ENCODE measurements at regions not wholly inside any gene's neighbourhood (a gene's known extent, or its start where the extent isn't known, plus 50 kb on each side); places are given as distances from the start of the nearest gene placed in this dataset.

DNA sequence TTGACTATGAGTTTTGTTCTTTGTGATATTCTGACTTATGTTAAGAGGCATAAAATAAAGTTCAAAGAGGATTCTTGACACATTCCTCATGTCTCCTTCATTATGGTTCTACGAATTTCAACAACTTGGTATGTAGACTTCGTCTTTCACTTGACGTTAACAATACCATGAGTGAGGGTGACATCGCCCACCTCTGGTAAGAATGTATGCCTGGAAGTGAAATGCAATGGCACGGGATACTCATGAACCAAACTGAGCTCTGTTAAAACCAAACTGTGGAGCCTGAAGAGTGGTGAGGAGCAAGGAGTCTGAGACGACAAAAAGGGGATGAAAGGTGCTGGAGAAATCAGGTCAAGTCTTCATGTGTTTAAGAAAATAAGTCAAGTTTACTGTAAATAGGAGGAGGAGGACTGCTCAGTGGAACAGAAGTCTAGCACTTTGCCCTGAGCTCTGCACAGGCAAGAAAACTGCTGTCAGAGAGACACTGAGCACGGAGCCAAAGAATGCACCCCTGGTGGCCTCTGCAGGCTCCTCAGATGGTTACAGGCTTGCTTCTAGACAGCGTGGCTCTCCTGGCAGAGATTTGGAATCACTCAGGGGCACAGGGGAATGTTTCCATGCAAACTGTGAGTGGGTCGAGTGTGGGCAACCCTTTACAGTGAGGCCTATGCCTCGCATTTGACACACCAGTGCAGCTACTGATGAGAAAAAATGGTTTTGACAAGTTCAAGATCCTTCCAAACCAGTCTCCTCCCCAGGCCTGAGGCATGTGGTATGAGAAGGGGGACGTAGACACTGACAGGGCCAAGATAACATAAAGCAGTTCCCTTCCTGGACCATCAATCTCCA, 470.1 kb downstream of the IRX1 start:
- no peak for DNase-seq (ENCODE audit: low read depth)
- no peak overlapping the region for H3K4me3 ChIP-seq (ENCODE audit: control insufficient read depth, low read depth, low read length)
- TF ChIP-seq, protein P1, sequence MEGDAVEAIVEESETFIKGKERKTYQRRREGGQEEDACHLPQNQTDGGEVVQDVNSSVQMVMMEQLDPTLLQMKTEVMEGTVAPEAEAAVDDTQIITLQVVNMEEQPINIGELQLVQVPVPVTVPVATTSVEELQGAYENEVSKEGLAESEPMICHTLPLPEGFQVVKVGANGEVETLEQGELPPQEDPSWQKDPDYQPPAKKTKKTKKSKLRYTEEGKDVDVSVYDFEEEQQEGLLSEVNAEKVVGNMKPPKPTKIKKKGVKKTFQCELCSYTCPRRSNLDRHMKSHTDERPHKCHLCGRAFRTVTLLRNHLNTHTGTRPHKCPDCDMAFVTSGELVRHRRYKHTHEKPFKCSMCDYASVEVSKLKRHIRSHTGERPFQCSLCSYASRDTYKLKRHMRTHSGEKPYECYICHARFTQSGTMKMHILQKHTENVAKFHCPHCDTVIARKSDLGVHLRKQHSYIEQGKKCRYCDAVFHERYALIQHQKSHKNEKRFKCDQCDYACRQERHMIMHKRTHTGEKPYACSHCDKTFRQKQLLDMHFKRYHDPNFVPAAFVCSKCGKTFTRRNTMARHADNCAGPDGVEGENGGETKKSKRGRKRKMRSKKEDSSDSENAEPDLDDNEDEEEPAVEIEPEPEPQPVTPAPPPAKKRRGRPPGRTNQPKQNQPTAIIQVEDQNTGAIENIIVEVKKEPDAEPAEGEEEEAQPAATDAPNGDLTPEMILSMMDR (IDR thresholded peaks at IDR 0.05; ENCODE audit: control insufficient read depth, insufficient read depth, low read depth, low read length, missing control alignments) = no peak

DNA sequence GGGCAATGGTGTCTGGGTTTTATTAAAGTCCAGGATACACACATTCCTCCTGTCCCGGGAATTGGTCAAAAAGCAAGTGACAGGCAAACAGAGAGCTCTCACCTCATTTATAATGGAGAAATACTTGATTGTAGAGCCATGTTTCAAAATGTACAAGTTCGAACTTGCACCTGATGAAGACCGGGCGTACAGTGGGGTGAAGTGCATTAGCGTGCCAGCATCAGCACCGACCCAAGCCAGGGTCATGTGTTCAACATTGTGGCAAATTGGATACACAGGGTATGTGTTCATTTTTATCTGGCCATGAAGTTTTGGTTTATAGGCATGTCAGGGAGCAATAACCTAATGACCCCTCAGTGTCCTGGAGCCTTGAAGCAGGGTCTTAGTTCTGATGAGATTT, 472.5 kb downstream of the IRX1 start:
- H3K4me3 ChIP-seq (ENCODE audit: control insufficient read depth, low read depth, low read length) = no peak overlapping the region
- TF ChIP-seq, protein P1 (IDR thresholded peaks at IDR 0.05; ENCODE audit: control insufficient read depth, insufficient read depth, low read depth, low read length, missing control alignments) = no peak
- no peak for DNase-seq (ENCODE audit: low read depth)

DNA sequence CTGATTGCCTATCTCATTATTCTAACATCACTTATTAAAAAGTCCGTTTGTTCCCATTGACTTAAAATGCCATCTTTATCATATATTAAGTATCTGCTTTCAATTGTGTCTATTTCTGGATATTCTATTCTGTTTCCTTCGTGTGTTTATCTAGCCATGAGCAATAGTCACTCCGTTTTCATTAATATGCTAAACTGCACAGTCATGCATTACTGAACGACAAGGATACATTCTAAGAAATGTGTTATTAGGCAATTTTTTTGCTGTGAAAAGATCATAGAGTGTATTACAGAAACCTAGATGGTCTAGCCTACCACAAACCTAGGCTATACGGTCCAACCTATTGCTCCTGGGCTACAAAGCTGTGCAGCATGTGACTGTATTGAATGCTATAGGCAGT, 482.9 kb downstream of the IRX1 start:
- no peak for DNase-seq (ENCODE audit: low read depth)
- TF ChIP-seq, protein P1 (IDR thresholded peaks at IDR 0.05; ENCODE audit: control insufficient read depth, insufficient read depth, low read depth, low read length, missing control alignments) = no peak
- H3K4me3 ChIP-seq (ENCODE audit: control insufficient read depth, low read depth, low read length) = no peak overlapping the region

DNA sequence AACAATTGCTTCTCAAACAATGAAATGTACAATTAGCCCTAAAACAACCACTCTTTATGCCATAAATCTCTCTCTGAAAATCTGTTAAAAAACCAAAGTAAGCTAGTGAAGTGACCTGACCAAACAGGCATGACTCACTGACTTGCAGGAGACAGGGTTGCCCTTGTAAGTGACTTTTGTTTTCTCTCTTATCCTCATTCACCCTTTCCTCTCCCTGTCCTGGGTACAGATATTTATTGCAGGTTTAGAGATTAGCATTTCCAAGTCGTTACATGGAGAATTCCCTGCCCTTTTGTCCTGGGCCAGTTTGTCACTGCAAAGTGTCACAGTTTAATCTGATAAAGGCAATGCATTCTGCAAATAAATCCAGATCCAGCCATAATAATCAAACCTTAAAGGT, 484.2 kb downstream of the IRX1 start:
- no peak overlapping the region for H3K4me3 ChIP-seq (ENCODE audit: control insufficient read depth, low read depth, low read length)
- TF ChIP-seq, protein P1 (IDR thresholded peaks at IDR 0.05; ENCODE audit: control insufficient read depth, insufficient read depth, low read depth, low read length, missing control alignments) = no peak
- DNase-seq (ENCODE audit: low read depth) = no peak

DNA sequence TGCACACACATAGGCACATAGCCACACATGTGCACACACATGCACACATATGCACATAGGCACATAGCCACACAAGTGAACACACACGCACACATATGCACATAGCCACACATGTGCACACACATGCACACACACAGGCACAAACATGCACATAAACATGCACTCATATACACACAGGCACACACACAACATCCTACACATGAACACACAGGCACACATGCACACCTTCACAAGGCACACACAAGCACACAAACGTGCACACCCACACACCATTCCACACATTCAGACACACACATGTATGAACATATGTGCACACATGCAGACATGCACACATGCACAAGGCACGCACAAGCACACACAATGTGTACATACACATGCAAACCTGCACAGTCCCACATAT, 484.7 kb downstream of the IRX1 start:
- TF ChIP-seq, protein P1 (IDR thresholded peaks at IDR 0.05; ENCODE audit: control insufficient read depth, insufficient read depth, low read depth, low read length, missing control alignments) = no peak
- no peak for DNase-seq (ENCODE audit: low read depth)
- no peak overlapping the region for H3K4me3 ChIP-seq (ENCODE audit: control insufficient read depth, low read depth, low read length)

DNA sequence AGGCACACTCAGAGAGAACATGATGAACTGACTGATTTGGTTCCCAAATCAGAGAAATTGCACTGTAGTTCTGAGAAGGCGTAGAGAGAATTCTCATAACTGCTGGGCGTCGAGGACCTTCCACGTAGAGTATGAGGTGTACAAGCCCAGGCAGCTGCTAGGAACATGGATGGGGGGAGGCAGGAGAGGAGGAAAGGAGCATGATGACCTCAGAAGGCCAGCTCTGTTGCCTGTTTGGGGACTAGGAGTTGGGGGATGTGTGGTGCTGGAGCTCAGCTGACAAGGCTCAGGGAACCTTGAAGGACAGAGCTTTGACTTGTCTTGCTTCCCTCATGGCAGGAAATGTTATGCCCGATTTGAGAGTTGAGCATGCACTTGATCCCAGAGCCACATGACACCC, 485.4 kb downstream of the IRX1 start:
- no peak for DNase-seq (ENCODE audit: low read depth)
- H3K4me3 ChIP-seq (ENCODE audit: control insufficient read depth, low read depth, low read length) = no peak overlapping the region
- TF ChIP-seq, protein P1 (IDR thresholded peaks at IDR 0.05; ENCODE audit: control insufficient read depth, insufficient read depth, low read depth, low read length, missing control alignments) = no peak

Data from AG09309 (cell line).